B cell (primary cell): ENCODE measurements at regions not wholly inside any gene's neighbourhood (a gene's known extent, or its start where the extent isn't known, plus 50 kb on each side); places are given as distances from the start of the nearest gene placed in this dataset.
A peak's percentile ranks its signal among the peaks of the same experiment; 100 is the strongest.

ENCODE experiments used
- ATAC-seq: fragments of 200-7000 bp; cut with Tn5 transposase; one replicate; pipeline ENCODE4 v1.10.0; 2021; ENCODE audit warnings: low read depth, mild to moderate bottlenecking, moderate number of reproducible peaks, moderate library complexity
- CTCF ChIA-PET: fragments of 350-600 bp; sonication (Branson Sonifier 250); formaldehyde crosslinking; loops from one replicate; lab custom pipeline; 2021; ENCODE audit warnings: antibody characterized with exemption, inconsistent platforms; lab: Charles Lee
- POLR2A ChIA-PET: fragments of 350-600 bp; sonication (Branson Sonifier 250); formaldehyde crosslinking; loops from one replicate; lab custom pipeline; 2021; ENCODE audit warnings: antibody characterized with exemption; lab: Charles Lee
- DNase-seq: peaks from one replicate; pipeline ENCODE4 v3.0.0; 2013
- H2AFZ ChIP-seq: 2 replicates; pipeline ENCODE4 v1.6.1; 2012; ENCODE audit warnings: mild to moderate bottlenecking, low read depth, low read length; ENCODE audit not compliant: insufficient read depth, poor library complexity, severe bottlenecking
- H3K27ac ChIP-seq, 2 donors: 1 replicate in 1 of 2; 2 replicates in 1 of 2; pipeline ENCODE4 v1.5.1; 2012 to 2013; ENCODE audit warnings: low read length in 2 of 2, mild to moderate bottlenecking in 2 of 2, moderate library complexity in 1 of 2
- H3K27me3 ChIP-seq, 4 experiments: fragments of 200-600 bp in 1 of 4; sonication (generic) in 1 of 4; replicated peaks in 1 of 4; 1 replicate in 2 of 4; 2 replicates in 2 of 4; pipeline versions ENCODE4 v1.6.1 to v1.7.0; 2013 to 2016; ENCODE audit warnings: low read length in 3 of 4, mild to moderate bottlenecking in 2 of 4, mixed read lengths in 1 of 4, moderate library complexity in 1 of 4; ENCODE audit not compliant: insufficient read depth in 4 of 4, control insufficient read depth in 3 of 4; ENCODE audit errors: control extremely low read depth in 1 of 4
- H3K36me3 ChIP-seq, 2 experiments: replicated peaks in 1 of 2; 1 replicate in 1 of 2; 2 replicates in 1 of 2; pipeline versions ENCODE4 v1.6.1 to v1.7.1; 2013; ENCODE audit warnings: low read length in 1 of 2; ENCODE audit not compliant: insufficient read depth in 2 of 2, control insufficient read depth in 1 of 2; ENCODE audit errors: control extremely low read depth in 1 of 2, extremely low read depth in 1 of 2
- H3K4me1 ChIP-seq, 2 donors: fragments of 200-600 bp in 1 of 2; sonication (generic) in 1 of 2; 1 replicate in 1 of 2; 2 replicates in 1 of 2; pipeline versions ENCODE4 v1.5.1 to v1.6.1; 2013 to 2017; ENCODE audit warnings: low read length in 2 of 2; ENCODE audit not compliant: control insufficient read depth in 2 of 2, insufficient read depth in 2 of 2
- H3K4me2 ChIP-seq: replicated peaks from 2 replicates; pipeline ENCODE3; 2012; ENCODE audit warnings: mild to moderate bottlenecking, low read depth, low read length; ENCODE audit not compliant: poor library complexity, severe bottlenecking
- H3K4me3 ChIP-seq, 5 experiments: fragments of 200-600 bp in 1 of 5; sonication (generic) in 1 of 5; 1 replicate in 3 of 5; 2 replicates in 2 of 5; pipeline versions ENCODE4 v1.5.1 to v1.7.0; 2011 to 2016; ENCODE audit warnings: low read length in 4 of 5, mild to moderate bottlenecking in 4 of 5, low read depth in 2 of 5, control low read depth in 1 of 5, moderate library complexity in 1 of 5; ENCODE audit not compliant: insufficient read depth in 1 of 5; ENCODE audit errors: control extremely low read depth in 1 of 5, extremely low read depth in 1 of 5
- H3K79me2 ChIP-seq: fragments of 200-600 bp; sonication (generic); one replicate; pipeline ENCODE4 v1.6.0; 2016; ENCODE audit warnings: low read length; ENCODE audit not compliant: control insufficient read depth, insufficient read depth
- H3K9ac ChIP-seq: fragments of 200-600 bp; sonication (generic); 2 replicates; pipeline ENCODE4 v1.6.1; 2017; ENCODE audit warnings: mild to moderate bottlenecking, low read length, moderate library complexity
- H3K9me3 ChIP-seq, 3 donors: one replicate each; pipeline versions ENCODE4 v1.6.1 to v1.7.1; 2013; ENCODE audit warnings: low read length in 2 of 3; ENCODE audit not compliant: control insufficient read depth in 2 of 3, insufficient read depth in 1 of 3; ENCODE audit errors: control extremely low read depth in 1 of 3
- H4K20me1 ChIP-seq: 2 replicates; pipeline ENCODE4 v1.6.0; 2012; ENCODE audit warnings: mild to moderate bottlenecking, low read length; ENCODE audit not compliant: insufficient read depth, control insufficient read depth, poor library complexity, severe bottlenecking
- H3K27ac Mint-ChIP-seq: one replicate; pipeline ENCODE4 v1.8.0; 2021; ENCODE audit warnings: mixed read lengths
- H3K27me3 Mint-ChIP-seq: one replicate; pipeline ENCODE4 v1.8.0; 2021; ENCODE audit warnings: mixed read lengths
- H3K4me1 Mint-ChIP-seq: one replicate; pipeline ENCODE4 v1.8.0; 2021; ENCODE audit warnings: mixed read lengths
- H3K4me3 Mint-ChIP-seq: one replicate; pipeline ENCODE4 v1.8.0; 2021; ENCODE audit warnings: mixed read lengths
- H3K9me3 Mint-ChIP-seq: one replicate; pipeline ENCODE4 v1.8.0; 2022; ENCODE audit warnings: mixed read lengths; ENCODE audit not compliant: insufficient read depth
- EZH2 ChIP-seq: IDR thresholded peaks from 2 replicates; pipeline ENCODE4 v1.6.1; 2012; ENCODE audit warnings: borderline replicate concordance, low read depth, mild to moderate bottlenecking, moderate library complexity, low read length; ENCODE audit not compliant: insufficient read depth, poor library complexity, severe bottlenecking
- WGBS: methylation state at CpG from one replicate; pipeline ENCODE4 v1.1.5; 2013; ENCODE audit warnings: missing lambda C conversion rate; ENCODE audit not compliant: insufficient coverage; 5-methylcytosine and 5-hydroxymethylcytosine counted together
- intact Hi-C: fragments of 100-400 bp; cut with micrococcal nuclease; formaldehyde crosslinking; loops from one replicate; pipeline ENCODE4 v1.10.0; 2022
- TF ChIP-seq, protein P1 (sequence below): fragments of 200-600 bp; IDR thresholded peaks from one replicate; pipeline ENCODE4 v1.8.0; 2022; ENCODE audit warnings: antibody characterized with exemption, mild to moderate bottlenecking

DNA sequence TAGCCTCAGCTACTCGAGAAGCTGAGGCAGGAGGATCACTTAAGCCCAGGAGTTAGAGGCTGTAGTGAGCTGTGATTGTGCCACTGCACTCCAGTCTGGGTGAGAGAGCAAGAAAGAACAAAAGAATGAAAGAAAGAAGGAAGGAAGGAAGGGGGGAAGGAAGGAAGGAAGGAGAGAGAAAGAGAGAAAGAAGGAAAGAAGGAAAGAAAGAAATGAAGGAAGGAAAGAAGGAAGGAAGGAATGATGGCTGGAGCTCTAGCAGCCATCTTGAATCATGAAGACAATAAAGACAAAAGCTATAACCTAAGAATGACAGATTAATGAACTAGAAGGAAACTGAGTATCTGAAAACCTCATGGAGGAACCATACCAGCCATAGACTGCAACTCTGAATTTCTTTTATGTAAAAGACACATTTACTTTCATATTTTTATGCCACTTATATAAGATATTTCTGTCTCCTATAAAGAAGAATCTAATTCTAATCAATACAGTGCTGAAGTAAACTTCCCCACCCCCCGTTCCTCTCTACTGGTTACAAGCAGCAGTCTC, 522.3 kb upstream of the JARID2 start:
- CTCF ChIA-PET, result interaction anchor here (0.6 kb wide), 1 partner anchor 39 kb away, joined by 3 read pairs; no protein-coding TSS in a partner anchor
- intact Hi-C loops, result no loop called here
- peak overlapping the region; percentile 96 for H3K27ac Mint-ChIP-seq

DNA sequence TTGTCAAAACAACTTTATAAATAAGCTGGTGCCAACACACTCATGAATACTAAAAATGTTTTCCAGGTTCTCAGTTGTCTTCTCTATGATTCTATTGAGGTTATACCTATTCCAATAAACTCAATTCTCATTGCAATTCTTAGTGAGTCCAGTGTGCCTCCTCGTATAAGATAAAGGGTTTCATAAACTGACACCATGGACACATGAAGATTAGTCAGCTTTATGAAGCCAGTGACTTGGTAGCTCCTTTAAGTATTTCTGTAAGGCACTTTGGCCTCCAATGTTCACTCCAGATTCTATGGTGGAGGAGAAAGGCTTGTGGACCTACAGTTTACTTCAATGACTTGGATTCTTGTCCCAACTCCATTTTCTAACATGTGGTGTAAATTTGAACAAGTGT, 521.3 kb upstream of the JARID2 start:
- Mint-ChIP-seq H3K27me3 (no peaks in the 10 kb centered on the region), H3K4me1 (peaks cover 78% of the 10 kb centered on the region), H3K27ac (no peak overlapping the region), H3K4me3 (no peak overlapping the region), H3K9me3 (no peaks in the 10 kb centered on the region)
- DNase-seq, result no peak
- Histone ChIP-seq H3K9me3 (peaks cover 0 to 7% (median 0%) of the 10 kb centered on the region in 3 donors), H2AFZ (no peak overlapping the region), H3K4me2 (no peak overlapping the region), H3K9ac (no peak overlapping the region), H4K20me1 (no peaks in the 10 kb centered on the region), H3K4me1 (peaks cover 65 to 71% of the 10 kb centered on the region in 2 donors), H3K27ac (no peak overlapping the region), H3K27me3 (no peaks in the 10 kb centered on the region), H3K36me3 (no peaks in the 10 kb centered on the region), H3K79me2 (no peaks in the 10 kb centered on the region), H3K4me3 (no peak overlapping the region)
- no peak for ATAC-seq
- ChIA-PET CTCF (no interaction called here), POLR2A (no interaction called here)
- no CpG with 5 or more reads among the region's 1 CpG for WGBS
- no peak for TF ChIP-seq EZH2
- TF ChIP-seq, protein P1, sequence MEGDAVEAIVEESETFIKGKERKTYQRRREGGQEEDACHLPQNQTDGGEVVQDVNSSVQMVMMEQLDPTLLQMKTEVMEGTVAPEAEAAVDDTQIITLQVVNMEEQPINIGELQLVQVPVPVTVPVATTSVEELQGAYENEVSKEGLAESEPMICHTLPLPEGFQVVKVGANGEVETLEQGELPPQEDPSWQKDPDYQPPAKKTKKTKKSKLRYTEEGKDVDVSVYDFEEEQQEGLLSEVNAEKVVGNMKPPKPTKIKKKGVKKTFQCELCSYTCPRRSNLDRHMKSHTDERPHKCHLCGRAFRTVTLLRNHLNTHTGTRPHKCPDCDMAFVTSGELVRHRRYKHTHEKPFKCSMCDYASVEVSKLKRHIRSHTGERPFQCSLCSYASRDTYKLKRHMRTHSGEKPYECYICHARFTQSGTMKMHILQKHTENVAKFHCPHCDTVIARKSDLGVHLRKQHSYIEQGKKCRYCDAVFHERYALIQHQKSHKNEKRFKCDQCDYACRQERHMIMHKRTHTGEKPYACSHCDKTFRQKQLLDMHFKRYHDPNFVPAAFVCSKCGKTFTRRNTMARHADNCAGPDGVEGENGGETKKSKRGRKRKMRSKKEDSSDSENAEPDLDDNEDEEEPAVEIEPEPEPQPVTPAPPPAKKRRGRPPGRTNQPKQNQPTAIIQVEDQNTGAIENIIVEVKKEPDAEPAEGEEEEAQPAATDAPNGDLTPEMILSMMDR, result no peak
- intact Hi-C loops, result no loop called here

More for the DNA sequence above, 522.3 kb upstream of the JARID2 start:
- no peaks in the 10 kb centered on the region for H3K36me3 ChIP-seq
- no peaks in the 10 kb centered on the region for H4K20me1 ChIP-seq
- no peaks in the 10 kb centered on the region for H3K79me2 ChIP-seq
- DNase-seq (no peak), ATAC-seq (no peak)
- no peak overlapping the region for H3K4me3 ChIP-seq
- Mint-ChIP-seq H3K27me3 (no peaks in the 10 kb centered on the region), H3K4me3 (no peak overlapping the region), H3K9me3 (no peaks in the 10 kb centered on the region), H3K4me1 (peaks cover 78% of the 10 kb centered on the region)
- WGBS, result 100% methylated on average over 2 of the region's 2 CpGs
- POLR2A ChIA-PET, result no interaction called here
- H3K9ac ChIP-seq, result no peak overlapping the region
- no peak overlapping the region for H2AFZ ChIP-seq
- H3K27me3 ChIP-seq, result no peaks in the 10 kb centered on the region
- no peak for TF ChIP-seq EZH2
- TF ChIP-seq, protein P1, result no peak
- peak overlapping the region; percentile 82 to 83 for H3K27ac ChIP-seq
- peaks cover 0 to 6% (median 0%) of the 10 kb centered on the region in 3 donors for H3K9me3 ChIP-seq
- H3K4me1 ChIP-seq, result peaks cover 65 to 70% of the 10 kb centered on the region in 2 donors
- peak overlapping the region; percentile 45 for H3K4me2 ChIP-seq
